Left kidney (tissue), 1 donor: ENCODE measurements at regions not wholly inside any gene's neighbourhood (a gene's known extent, or its start where the extent isn't known, plus 50 kb on each side); places are given as distances from the start of the nearest gene placed in this dataset.

Experiments used
- DNase-seq: peaks from one replicate; pipeline ENCODE4 v3.0.0-alpha.2; 2013

DNA sequence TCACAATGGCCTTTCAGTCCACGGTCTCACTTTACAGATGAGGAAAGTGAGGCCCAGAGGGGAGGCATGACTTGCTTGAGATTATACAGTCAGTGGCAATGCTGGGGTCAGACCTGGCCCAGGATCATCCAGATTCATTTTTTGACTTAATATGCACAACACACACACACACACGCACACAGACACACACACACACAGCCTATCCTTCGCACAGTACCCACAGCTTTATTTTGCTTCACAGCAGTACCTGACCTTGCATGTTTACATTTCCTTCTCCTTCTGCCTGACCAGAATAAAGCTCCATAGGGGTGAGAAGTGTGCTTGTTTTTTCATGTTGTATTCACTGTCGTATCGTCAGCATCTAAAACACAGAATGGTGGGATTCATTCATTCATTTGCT is 79.8 kb downstream of the VEGFA start:
- DNase-seq: no peak

DNA sequence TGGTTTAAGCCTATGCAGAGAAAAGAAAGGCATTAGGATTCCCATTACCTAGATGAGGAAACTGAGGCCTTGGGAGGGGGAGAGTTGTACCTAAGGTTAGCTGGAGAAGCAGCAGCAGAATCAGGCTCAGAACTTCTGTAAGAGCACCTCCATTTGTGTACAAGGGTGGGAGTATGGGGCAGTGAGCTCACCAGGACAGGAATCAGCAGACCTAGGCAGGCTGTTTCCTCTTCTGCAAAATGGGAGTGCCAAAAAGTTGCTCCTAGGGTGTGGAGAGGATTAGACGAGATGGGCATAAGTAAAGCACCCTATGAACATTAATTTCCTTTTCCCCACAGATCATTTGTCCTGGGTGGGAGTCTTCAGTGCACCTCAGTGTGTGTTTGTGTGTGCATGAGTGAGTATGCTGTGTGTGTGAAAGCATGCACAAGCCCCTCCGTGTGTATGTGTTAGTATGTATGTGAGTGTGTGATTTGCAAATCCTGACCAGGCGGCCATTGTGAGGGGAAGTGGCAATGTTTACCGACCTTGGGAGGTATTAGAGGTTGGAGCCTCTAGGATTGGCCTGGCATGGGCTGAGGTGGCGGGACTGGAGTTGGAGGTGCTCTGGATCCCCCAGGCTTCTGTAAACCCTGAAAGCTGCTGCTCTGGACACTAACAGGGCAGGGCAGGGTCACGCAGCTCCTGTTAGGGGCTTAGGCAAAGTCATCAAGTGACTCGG is 78.8 kb downstream of the VEGFA start:
- DNase-seq: no peak

DNA sequence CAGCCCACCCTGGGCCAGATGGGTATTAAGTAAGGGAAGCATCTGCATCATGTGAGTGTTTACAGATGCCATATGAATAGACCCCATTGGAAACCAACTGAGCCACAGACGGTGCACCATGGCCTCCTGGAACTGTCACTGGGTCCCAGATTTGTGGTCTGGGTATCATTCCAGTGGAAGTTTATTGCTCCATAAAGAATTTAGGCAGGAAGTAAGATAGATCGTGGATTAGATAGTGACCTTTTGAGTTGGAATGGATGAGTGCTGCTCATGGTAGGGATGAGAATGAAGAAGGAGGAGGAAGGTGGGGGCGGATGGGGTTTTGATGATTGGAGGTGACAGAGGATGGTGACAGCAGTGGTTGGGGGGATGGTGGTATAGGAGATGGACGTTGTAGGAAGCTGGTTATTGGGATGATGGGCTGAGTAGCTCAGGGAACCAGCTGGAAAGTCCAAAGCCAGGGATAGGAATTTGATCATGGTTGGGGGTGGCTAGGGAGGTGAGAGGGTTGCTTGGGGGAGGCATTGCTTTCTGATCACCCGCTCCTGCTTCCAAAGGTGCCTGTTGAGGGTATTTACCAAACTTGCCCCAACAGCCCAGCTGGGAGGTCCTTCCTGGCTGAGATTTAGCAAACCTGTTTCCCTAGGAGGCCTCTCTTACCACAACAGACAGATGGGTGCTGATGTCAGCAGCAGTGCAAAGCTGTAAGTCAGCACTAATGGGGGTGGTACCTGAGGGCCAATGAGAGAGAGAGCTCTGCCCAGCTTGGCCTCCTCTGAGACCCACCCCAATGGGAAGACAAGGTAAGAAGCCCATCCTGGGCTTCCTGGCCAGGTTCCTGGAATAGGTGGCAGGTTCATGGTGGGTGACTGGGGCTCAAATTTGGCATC is 78.0 kb downstream of the VEGFA start:
- no peak for DNase-seq

DNA sequence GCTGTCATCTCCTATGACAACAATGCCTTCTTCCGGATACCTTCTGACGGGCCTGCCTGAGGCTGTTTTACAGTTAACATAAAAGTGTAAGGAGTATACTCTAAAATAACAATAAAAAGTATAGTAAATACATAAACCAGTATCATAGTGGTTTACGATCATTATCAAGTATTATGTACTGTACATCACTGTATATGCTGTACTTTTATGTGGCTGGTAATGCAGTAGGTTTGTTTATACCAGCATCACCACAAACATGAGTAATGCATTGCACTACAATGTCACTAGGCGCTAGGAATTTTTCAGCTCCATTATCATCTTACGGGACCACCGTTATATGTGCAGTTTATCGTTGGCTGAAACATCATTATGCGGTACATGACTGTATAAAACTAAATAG is 76.5 kb downstream of the VEGFA start:
- no peak for DNase-seq

DNA sequence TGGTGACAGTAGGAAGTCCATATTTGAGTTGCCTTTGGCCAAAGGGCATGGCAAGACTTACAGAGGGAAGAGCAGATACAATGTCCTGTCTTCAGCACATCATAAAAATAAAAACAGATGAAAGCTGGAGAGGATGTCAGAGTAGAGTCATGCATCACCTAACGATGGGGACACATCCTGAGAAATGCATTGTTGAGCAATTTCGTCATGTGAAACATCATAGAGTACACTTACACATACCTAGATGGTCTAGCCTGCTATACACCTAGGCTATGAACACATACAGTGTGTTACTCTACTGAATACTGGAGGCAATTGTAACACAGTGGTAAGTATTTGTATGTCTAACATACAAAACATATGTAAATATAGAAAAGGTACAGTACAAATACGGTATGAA is 75.6 kb downstream of the VEGFA start:
- no peak for DNase-seq

DNA sequence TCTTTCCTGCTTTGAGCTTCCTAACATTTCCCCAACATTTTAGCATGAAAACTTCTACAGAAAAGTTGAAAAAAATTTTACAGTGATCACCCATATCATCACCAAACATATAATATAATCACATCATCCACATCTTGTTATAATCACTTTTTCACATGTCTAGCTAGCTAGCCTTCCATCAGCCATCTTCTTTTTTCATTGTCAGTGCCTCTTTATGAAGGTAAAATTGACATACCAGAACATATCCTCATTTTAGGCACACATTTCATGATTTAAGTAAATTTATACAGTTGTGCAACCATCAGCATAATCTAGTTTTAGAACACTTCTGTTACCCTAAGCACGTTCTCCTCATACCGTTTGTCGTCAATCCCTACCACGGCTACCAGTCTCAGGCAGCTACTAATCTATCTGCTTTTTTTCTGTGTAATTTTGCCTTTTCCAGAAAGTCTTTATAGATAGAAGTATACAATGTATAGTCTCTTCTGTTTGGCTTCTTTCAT is 73.7 kb downstream of the VEGFA start:
- no peak for DNase-seq

DNA sequence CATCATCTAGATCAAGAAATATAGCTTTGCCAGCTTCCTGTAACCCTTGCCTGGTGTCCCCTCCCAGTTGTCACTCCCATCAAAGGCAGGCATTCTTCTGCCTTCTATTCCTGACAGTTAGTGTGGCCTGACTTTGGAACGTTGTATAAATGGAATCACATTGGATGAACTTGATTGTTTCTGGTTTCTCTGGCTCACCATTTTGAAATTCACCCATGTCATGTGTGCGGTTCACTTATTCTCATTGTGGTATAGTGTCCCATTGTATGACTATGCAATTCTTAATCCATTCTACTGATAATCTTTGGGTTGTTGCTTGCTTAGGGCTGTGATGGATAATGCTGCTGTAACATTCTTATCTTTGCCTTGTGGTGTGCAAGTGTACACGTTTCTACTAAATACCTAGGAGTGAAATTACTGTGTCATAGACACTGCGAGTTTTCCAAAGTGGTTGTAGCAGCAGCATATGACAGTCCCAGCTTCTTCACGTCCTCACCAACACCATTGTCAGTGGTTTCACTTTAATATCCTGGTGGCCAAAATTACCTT is 73.2 kb downstream of the VEGFA start:
- no peak for DNase-seq

DNA sequence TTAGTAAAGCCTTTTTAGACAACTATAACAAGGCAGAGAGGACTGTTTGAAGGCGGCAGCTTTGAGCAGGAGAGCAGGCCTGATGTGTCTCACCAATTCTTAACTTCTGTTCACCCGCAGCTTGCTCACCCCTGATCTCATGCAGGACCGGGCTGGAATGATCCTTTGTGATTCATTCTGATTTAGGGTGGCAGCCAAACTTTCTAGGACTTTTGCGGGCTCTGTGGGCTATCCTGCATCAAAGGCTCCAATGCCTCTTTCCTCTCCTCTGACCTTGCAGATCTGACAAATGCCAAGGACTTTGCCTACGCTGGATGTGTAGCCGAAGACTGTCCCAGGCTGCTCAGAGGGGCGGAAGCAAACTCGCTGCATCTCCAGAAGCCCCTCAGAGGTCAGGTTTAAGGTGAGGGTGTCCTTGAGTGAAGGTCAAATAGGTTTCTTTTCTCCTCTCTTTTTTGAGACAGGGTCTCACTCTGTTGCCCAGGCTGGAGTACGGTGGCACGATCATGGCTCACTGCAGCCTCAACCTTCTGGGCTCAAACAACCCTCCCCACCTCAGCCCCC is 72.3 kb downstream of the VEGFA start:
- DNase-seq: no peak

DNA sequence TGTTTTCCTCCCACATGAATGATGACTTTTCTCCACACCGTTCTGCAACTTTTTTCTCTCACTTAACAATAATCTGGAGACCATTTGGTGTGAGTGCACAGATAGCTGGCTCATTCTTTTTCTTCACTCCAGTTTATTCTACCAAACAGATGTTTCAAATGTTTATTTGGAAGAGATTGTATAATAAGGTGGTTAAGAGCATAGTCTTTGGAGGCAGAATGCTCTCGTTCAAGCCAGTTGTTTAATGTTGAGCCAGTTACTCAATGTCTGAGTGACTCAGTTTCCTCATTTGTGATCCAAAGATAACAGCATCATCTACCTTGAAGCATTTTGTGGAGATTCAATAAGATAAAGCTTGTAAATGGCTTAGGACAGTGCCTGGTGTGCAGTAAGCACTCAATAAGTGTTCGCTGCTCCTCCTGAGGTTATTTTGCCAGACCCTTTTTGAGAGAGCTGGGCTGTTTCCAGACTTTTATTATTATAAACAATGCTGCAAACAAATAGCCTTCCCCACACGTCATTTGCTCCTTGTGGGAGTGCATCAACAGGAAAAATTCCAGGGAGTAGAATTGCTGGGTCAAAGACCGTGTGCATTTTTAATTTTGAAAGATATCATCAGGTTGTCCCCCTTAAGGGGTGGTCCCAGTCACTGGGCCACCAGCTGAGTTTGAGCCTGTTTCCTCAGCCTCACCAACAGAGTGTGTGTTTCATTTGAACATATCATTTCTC is 70.6 kb downstream of the VEGFA start:
- DNase-seq: no peak

DNA sequence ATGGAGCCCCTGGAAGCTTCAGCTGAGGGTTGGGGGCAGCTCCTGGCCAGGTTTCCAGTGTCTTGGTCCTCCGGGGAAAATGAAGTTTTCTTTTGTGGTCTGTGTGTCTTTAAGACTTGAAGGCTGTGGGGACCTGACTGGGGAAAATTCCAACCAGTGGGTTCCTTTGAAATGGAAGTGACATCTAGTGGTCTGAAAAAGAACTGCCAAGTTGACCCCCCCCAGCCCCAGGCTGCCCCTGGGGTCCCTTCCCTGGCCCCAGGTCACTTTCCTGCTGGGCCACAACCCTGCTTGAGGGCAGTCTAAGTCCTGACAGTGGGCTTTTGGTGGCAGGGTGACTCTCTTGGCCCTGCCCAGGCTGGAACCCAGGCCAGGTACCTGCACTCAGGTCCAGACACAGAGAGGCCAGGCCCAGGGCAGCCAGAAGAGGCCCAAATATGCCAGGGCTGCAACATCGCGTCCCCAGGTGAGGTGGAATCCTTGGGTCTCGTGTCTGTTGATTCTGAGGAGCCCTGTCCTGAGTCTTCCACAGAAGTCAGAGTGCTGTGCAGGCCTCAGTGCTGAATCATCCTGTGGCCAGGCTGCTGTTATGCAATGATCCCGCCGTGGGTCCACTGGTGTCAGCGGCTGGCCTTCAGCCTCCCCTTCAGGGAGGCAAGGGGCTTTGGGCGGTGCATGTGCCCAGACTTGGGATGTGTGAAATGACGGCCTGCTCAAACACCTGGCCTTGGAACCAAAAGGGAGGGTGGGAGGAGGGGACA is 68.4 kb downstream of the VEGFA start:
- no peak for DNase-seq

DNA sequence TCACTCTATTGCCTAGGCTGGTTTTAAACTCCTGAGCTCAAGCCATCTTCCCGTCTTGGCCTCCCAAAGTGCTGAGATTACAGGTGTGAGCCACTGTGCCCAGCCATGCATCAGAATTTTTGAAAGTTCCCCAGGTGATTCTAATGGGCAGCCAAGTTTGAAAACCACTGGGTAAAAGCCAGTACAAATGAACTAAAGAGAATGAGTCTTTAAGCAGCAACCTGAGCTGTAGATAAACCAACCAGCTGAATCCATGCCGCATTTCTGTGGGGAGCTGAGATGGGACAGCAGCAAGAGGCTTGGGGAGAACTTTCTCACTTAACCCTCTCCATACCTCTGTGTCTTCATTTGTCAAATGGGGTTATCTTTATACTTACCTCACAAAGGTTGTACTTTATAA is 67.5 kb downstream of the VEGFA start:
- no peak for DNase-seq

DNA sequence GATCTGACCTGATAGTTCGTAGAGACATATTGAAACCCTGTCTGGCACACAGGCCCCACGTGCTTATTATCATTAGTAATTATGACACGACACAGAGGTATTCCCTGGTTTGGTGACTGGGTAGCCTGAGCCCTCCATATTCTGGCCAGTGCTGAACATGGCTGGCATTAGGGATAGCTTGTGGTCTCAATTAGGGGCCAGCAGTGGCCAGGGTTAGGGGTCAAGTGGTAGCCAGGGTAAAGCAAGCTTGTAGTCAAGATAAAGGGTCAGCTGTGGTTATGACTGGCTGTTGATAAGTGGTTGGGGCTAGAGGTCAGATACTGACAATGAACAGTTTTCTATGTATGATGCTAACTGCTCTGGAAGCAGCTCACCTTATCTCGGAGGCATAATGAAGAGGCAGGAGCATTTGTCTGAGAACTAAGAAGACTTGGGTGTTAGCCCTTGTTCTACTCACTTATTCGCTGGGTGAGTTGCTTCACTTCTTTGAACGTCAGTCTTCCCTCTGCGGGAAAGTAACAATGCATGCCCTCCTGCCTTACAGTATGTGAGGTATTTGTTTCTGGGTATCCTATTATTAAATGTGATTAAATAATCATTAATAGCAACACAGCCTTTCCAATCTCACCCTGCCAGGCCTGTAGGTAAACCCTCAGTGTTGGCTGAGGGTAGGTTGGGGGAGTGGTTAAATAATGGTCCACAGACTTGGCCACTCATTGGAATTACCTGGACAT is 66.7 kb downstream of the VEGFA start:
- no peak for DNase-seq
